GM21825 (cell line): ENCODE measurements at regions not wholly inside any gene's neighbourhood (a gene's known extent, or its start where the extent isn't known, plus 50 kb on each side); places are given as distances from the start of the nearest gene placed in this dataset.

Experiments
- ATAC-seq: cut with Tn5 transposase; IDR thresholded peaks from one replicate; pipeline ENCODE4 v1.9.1; 2021; ENCODE audit warnings: mild to moderate bottlenecking, moderate library complexity; ENCODE audit not compliant: unreplicated experiment

DNA sequence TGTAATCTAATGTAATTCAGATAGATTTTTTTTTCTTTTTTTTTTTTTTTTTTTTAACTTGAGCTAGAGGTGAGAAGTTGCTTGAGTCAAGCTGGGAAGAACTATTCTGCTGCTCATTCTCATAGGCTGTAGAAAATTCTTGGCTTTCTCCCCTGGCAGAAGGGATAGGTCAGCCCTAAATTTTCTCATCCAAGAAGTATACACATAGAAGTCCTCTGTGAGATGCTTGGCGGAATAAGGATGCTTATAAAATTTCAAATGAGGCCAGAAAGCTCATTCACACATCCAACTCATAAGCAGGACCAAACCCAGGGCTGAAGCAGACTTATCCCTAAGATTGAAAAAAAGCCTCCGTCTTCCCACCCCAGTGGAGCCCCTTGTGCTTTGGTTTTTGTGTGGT lies 572.5 kb downstream of the SQOR start:
- ATAC-seq = no peak

DNA sequence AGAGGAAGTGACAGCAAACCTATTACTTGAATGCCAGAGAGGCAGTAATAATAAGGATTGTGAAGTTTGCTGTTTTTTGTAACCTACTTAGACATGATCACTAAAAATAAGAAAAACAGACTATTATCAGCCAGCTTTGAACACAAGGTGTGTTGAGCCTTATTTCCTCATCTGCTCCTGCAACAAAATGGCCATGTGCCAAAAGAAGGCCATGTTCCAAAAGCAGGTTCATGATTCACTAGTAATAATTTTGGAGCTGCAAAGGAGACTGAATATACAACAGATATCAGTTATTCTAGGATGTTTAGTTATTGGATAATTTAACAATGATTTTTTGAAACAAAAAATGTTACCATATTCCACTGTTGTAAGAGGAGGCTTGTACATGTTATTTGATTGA lies 578.7 kb downstream of the SQOR start:
- ATAC-seq = no peak

GRCh38 chr15:46222826-46223225 lies 588.0 kb downstream of the SQOR start:
- no peak for ATAC-seq

- no peak for ATAC-seq
Measured at GRCh38 chr15:46229263-46229662, 594.4 kb downstream of the SQOR start.

- no peak for ATAC-seq
Measured at GRCh38 chr15:46231786-46232185, 597.0 kb downstream of the SQOR start.

DNA sequence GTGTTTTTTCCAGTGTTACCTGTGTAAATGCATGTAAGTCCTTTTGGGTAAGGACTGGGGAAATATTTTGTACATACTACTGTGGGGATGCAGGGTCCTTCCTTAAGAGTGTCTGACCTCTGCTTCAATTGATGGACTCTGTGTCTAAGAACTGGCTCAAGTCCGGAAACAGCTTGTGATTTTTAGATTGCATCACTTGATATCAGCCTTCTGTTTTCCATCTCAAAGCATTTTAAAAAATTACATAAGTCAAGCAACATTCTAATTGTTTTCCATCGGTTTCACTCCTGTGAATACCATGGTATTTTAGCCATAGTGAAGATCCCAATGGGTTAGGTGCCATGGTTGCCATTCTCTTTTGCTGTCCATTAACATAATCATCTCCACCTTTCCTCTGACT lies 597.6 kb downstream of the SQOR start:
- ATAC-seq = no peak

DNA sequence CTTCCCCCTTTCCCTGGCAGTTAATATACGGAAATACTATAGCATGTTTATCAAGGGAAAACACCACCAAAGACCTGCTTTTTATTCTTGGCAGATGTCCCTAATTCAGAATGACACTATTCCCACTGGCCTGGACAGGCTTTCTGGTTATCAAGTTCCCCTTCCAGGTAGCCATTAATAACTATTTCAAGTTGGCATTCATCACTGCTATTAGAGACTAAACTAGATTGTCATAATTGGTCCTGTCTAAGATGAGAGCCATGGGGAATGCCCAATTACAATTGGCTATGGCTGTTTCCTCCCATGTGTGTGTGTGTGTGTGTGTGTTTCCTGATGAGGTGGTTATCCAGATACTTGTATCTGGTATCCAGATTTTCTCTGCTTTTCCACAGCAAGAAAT lies 608.1 kb downstream of the SQOR start:
- ATAC-seq = no peak

- no peak for ATAC-seq
Measured at GRCh38 chr15:46251903-46252302, 617.1 kb downstream of the SQOR start.

- no peak for ATAC-seq
Measured at GRCh38 chr15:46258056-46258455, 623.2 kb downstream of the SQOR start.

GRCh38 chr15:46260937-46261336 lies 626.1 kb downstream of the SQOR start:
- no peak for ATAC-seq

DNA sequence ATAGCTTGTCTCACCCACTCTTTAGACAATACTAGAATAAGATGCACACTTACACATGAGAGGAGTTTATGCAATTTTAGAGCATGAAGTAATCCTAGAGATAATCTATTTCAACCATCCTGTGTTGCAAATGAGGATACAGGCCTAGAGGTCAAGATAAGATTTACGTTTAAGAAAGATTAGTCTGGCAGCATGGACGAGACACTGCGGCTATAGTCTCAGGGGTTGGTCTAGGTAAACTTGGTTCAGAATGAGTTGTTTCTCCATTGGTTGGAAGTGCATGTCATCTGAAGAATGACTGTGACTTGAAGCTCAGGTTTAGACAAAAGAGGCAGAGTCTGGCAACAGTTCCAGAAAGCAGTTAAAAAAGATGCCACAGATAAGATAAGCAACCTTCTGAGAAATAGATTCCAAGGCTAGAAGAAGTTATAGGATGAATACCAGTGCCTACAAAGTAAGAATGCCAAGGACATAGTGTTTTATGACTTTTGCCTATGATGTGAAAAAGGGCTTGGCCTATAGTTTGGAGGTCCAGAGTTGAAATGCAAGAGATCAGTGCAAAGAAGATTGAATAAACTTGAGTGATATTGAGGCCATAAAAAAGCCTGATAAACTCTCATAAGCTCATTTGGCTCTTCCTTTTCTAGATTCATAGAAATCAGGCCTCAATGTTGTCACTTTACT lies 631.0 kb downstream of the SQOR start:
- no peak for ATAC-seq

GRCh38 chr15:46266661-46267060 lies 631.8 kb downstream of the SQOR start:
- no peak for ATAC-seq

- ATAC-seq = no peak
Measured at GRCh38 chr15:46270481-46271147, 635.8 kb downstream of the SQOR start.

GRCh38 chr15:46275701-46276100 lies 640.9 kb downstream of the SQOR start:
- ATAC-seq = no peak

- no peak for ATAC-seq
Measured at GRCh38 chr15:46277451-46277850, 642.6 kb downstream of the SQOR start.

DNA sequence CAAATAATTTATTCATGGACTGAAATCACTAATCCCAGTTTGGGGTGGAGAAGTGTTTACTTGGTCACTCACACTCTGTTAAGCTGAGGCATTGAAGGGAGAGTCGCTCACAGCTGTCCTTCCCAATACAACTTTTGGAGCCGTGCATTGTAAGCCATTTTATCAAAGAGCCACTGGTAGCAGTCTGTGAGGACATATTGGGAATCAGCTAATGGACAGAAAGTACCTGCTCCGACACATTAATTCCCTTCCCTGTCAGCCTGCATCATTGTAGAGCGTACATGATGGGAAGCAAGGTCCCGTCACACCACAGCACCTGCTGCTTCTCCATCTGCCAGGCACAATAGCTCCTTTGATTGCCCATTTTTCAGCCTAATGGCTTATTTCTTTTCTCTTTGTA lies 643.2 kb downstream of the SQOR start:
- no peak for ATAC-seq

- ATAC-seq = no peak
Measured at GRCh38 chr15:46278486-46279090, 643.8 kb downstream of the SQOR start.

DNA sequence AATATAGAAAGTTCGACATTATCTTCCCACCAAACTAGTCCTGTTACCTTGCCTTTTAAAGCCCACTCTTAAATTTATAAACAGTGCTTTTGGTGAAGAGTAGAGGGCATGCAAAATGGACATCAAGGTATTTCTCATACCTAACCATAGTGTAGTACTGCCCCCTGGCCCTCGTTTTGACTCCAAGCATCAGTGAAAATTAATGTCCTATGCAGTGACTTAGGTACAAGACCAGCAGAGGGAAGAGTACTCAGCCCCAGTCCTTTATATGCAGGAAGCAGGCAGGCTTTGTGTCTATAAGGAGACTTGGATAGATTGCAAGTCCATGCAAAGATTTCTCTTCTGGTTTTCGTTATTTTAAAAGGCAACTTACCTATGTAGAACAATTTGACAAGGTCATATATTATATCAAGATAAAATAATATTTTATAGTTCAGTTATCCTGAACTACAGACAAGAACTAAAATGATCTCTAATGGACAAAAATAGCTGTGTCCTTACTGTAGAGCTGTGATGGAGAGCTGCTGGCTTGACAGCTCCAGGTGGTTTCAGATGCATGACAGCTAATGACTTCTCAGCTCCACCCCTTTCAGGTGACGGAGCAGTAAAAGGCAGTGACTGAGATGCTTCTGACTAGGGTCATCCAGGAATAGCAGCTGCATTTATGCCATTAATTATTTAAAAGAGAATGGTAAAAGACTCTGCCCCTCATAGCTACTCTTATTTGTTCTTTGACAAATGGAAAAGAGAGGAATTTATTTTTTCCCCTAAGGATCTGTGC lies 646.1 kb downstream of the SQOR start:
- no peak for ATAC-seq

DNA sequence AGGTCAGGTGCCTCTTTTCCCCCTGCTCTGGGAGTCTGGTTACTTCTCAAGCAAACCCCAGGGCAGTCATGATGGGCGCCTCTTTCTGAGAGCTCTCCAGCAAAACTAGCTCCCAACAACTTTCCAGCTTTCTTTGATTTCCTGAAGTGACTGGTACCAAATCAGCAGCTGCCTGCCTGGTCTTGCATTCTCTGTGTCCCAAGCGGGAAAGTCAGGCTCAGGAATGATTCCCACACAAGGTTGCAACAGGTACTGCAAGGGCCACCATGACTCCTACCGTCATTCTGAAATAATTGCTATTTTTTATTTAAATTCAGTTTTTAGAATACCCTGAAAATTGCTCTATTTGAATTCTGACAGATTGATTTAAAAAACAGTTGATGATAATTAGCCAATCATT lies 658.7 kb downstream of the SQOR start:
- no peak for ATAC-seq

DNA sequence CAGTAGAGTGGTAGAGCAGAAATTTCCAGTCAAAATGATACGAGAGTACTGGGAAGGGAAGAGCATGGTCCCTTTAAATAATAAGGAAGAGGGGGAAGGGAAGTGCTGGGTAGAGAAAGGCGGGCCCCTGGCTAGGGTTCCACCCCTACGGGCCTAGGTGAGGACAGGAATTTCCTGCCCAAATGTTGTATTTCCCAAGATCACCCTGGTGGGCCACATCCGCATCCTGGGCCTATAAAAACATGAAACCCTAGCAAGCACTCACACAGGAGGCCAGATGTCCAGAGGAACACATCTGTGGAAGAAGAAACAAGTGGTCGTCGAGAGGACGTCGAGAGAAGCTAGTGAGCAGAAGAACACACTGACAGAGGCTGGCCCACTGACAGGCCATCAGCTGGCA lies 661.2 kb downstream of the SQOR start:
- no peak for ATAC-seq

- no peak for ATAC-seq
Measured at GRCh38 chr15:46296797-46297196, 662.0 kb downstream of the SQOR start.

DNA sequence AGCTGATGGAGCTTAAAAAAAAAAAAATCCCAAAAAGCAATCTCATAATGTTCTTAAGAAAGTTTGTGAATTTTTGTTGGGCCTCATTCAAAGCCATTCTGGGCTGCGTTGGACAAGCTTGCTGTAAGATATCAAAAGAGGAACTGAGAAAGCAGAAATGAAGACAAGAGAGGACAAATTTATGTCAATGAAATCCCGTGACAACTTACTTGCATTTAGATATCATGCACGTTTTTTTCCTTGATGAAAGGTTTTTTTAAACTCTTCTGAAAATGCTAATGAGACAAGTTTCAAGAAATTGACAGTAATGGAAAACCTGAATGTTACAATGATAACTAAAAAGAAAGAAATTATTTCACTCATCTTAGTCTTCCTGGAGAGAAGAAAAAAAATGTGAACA lies 662.9 kb downstream of the SQOR start:
- peak; percentile 86 for ATAC-seq
